ENCODE measurements at regions not wholly inside any gene's neighbourhood (a gene's known extent, or its start where the extent isn't known, plus 50 kb on each side); places are given as distances from the start of the nearest gene placed in this dataset.

- Histone ChIP-seq H3K4me3 (ENCODE audit: low read depth in 1 of 2, low read length in 1 of 2) (no peak overlapping the region), H3K9me3 (no peaks in the 10 kb centered on the region), H3K27ac (no peak overlapping the region), H3K36me3 (no peaks in the 10 kb centered on the region), H3K4me1 (ENCODE audit: control insufficient read depth in 1 of 2, insufficient read depth in 1 of 2, low read depth in 1 of 2, low read length in 1 of 2) (no peaks in the 10 kb centered on the region), H3K27me3 (peaks cover 13% of the 10 kb centered on the region)
- TF ChIP-seq CTCF (IDR thresholded peaks at IDR 0.05): no peak
Observed at GRCh38 chr2:65626831-65627230, 194.4 kb upstream of the SPRED2 start.

GRCh38 chr2:65625982-65626381 lies 193.6 kb upstream of the SPRED2 start:
- Histone ChIP-seq H3K4me1 (ENCODE audit: control insufficient read depth in 1 of 2, insufficient read depth in 1 of 2, low read depth in 1 of 2, low read length in 1 of 2) (no peaks in the 10 kb centered on the region), H3K4me3 (ENCODE audit: low read depth in 1 of 2, low read length in 1 of 2) (no peak overlapping the region), H3K9me3 (no peaks in the 10 kb centered on the region), H3K27me3 (peaks cover 12% of the 10 kb centered on the region), H3K36me3 (no peaks in the 10 kb centered on the region), H3K27ac (no peak overlapping the region)
- no peak for TF ChIP-seq CTCF (IDR thresholded peaks at IDR 0.05)

GRCh38 chr2:65622951-65623535 lies 190.6 kb upstream of the SPRED2 start:
- Histone ChIP-seq H3K36me3 (no peaks in the 10 kb centered on the region), H3K4me1 (ENCODE audit: control insufficient read depth in 1 of 2, insufficient read depth in 1 of 2, low read depth in 1 of 2, low read length in 1 of 2) (no peaks in the 10 kb centered on the region), H3K27me3 (peaks cover 7% of the 10 kb centered on the region), H3K4me3 (ENCODE audit: low read depth in 1 of 2, low read length in 1 of 2) (no peak overlapping the region), H3K27ac (no peak overlapping the region), H3K9me3 (no peaks in the 10 kb centered on the region)
- no peak for TF ChIP-seq CTCF (IDR thresholded peaks at IDR 0.05)

GRCh38 chr2:65622499-65622898 lies 190.1 kb upstream of the SPRED2 start:
- Histone ChIP-seq H3K27me3 (peaks cover 7% of the 10 kb centered on the region), H3K36me3 (no peaks in the 10 kb centered on the region), H3K4me3 (ENCODE audit: low read depth in 1 of 2, low read length in 1 of 2) (no peak overlapping the region), H3K9me3 (no peaks in the 10 kb centered on the region), H3K4me1 (ENCODE audit: control insufficient read depth in 1 of 2, insufficient read depth in 1 of 2, low read depth in 1 of 2, low read length in 1 of 2) (no peaks in the 10 kb centered on the region), H3K27ac (no peak overlapping the region)
- TF ChIP-seq CTCF (IDR thresholded peaks at IDR 0.05): no peak

GRCh38 chr2:65620524-65620923 lies 188.1 kb upstream of the SPRED2 start:
- H3K9me3 ChIP-seq: no peaks in the 10 kb centered on the region
- H3K27me3 ChIP-seq: peaks cover 7% of the 10 kb centered on the region
- no peak overlapping the region for H3K4me3 ChIP-seq (ENCODE audit: low read depth in 1 of 2, low read length in 1 of 2)
- TF ChIP-seq CTCF (IDR thresholded peaks at IDR 0.05): no peak
- no peaks in the 10 kb centered on the region for H3K4me1 ChIP-seq (ENCODE audit: control insufficient read depth in 1 of 2, insufficient read depth in 1 of 2, low read depth in 1 of 2, low read length in 1 of 2)
- H3K27ac ChIP-seq: no peak overlapping the region
- H3K36me3 ChIP-seq: no peaks in the 10 kb centered on the region

- H3K27me3 ChIP-seq: peaks cover 7% of the 10 kb centered on the region
- no peak overlapping the region for H3K27ac ChIP-seq
- no peak for TF ChIP-seq CTCF (IDR thresholded peaks at IDR 0.05)
- H3K9me3 ChIP-seq: no peaks in the 10 kb centered on the region
- H3K4me3 ChIP-seq (ENCODE audit: low read depth in 1 of 2, low read length in 1 of 2): no peak overlapping the region
- H3K4me1 ChIP-seq (ENCODE audit: control insufficient read depth in 1 of 2, insufficient read depth in 1 of 2, low read depth in 1 of 2, low read length in 1 of 2): no peaks in the 10 kb centered on the region
- H3K36me3 ChIP-seq: no peaks in the 10 kb centered on the region
Observed at GRCh38 chr2:65620026-65620425, 187.6 kb upstream of the SPRED2 start.
